ENCODE measurements at regions not wholly inside any gene's neighbourhood (a gene's known extent, or its start where the extent isn't known, plus 50 kb on each side); places are given as distances from the start of the nearest gene placed in this dataset.
"Not testable (repeated sequence)": the region's sequence is repeated elsewhere in the genome, so short reads cannot be mapped to it uniquely, and the experiment has no call there.

DNA sequence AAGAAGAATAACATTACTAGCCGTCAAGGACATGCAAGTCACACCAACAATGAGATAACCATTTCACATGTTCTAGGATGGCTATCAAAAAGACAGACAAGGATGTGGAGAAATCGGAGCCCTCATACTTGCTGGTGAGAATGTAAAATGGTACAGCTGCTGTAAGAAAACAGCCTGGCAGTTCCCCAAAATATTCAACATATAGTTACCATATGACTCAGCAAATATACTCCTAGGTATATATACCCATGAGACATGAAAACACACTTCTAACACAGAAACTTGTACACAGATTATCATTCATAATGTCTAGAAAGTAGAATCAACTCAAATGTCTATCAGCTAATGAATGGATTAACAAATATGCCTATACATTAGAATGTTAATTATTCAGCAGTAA lies 105.4 kb upstream of the PCAT7 start:
- no peak for DNase-seq (ENCODE audit: low read depth, low spot score)

GRCh38 chr9:94464790-94465189 lies 90.1 kb upstream of the PCAT7 start:
- DNase-seq (ENCODE audit: low read depth, low spot score): no peak
- H3K4me3 ChIP-seq (ENCODE audit: low read length): no peak overlapping the region

More for the DNA sequence above, 105.4 kb upstream of the PCAT7 start:
- H3K4me3 ChIP-seq (ENCODE audit: low read length): no peak overlapping the region

DNA sequence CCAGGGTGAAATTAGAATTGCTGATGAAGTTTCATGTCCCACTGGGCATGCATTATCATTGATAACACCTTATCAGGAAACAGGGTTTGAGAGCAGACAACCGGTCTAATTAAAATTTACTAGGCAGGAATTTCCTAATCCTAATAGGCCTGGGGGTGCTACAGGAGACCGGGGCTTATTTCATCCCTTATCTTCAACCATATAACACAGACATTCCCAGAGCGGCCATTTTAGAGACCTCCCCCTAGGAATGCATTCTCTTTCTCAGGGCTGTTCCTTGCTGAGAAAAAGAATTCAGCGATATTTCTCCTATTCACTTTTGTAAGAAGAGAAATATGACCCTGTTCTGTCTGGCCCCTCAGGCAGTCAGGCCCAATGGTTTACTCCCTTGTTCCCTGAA lies 82.8 kb upstream of the PCAT7 start:
- not testable (repeated sequence) for H3K4me3 ChIP-seq (ENCODE audit: low read length); DNase-seq (ENCODE audit: low read depth, low spot score)

DNA sequence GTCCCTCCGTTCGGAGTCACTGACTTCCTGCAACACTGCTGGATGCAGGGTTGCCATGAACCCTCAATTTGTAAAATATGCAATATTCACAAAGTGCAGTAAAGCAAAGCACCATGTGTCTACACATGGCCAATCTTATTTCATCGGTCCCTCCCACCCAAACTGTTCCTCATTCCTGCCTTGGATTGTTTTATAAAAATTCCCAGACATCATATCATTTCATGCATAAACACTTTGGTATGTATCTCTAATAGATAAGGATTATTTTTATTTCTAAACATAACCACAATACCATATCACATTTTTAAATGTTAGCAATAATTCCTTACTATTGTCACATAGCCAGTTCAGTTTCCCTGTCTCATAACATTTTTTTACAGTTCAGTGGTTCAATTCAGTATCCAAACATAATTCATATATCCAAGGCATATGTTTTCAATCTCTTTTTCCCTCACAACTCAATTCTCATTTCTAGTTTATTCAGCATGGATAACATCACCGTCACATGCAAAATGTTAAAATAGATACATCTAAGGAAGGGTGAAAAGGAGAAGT lies 82.0 kb upstream of the PCAT7 start:
- H3K4me3 ChIP-seq (ENCODE audit: low read length): no peak overlapping the region
- DNase-seq (ENCODE audit: low read depth, low spot score): no peak

DNA sequence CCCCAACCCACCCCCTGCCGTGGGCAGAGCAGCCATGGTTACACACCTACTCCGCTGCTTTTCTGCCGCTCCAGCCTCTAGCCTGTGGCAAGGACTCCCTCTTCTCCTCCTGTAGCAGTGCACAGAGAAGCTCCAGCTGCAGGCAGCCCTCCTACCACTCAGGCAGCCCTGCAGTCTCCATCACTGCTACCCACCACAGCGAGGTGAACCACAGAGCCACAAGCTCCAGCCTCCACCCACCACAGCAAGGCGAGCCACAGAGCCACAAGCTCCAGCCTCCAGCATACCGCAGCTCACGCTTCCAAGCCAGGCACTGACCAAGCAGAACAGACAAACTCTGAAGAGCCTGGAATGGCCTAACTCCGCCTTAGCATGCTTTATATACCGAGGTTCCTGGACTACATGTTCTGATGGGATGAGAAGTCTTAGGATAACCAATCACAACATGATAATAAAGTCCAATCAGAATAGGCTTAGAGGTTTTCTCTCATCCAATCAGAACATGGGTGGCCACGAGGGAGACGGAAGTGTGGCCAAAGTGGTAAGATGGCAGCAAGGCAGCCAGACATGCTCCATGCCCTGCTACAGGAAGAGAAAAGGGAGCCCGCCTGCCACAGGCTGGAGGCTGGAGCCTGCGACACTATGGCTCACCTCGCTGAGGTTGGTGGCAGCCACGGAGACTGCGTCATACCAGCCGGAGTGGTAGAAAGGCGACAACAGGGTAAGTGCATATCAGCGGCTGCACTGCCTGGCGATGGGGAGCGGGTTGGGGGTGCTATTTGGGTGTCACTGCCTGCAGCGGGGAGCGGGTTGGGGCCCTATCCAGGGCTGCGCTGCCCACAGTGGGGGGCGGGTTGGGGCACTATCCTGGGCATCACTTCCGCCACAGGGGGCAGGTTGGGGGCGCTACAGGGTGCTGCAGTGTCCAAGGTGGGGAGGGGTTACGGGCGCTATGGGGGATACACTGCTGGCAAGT lies 75.8 kb upstream of the PCAT7 start:
- no peak overlapping the region for H3K4me3 ChIP-seq (ENCODE audit: low read length)
- peak; percentile 20 for DNase-seq (ENCODE audit: low read depth, low spot score)

- no peak overlapping the region for H3K4me3 ChIP-seq (ENCODE audit: low read length)
- no peak for DNase-seq (ENCODE audit: low read depth, low spot score)
These were observed 75.1 kb upstream of the PCAT7 start for GRCh38 chr9:94479757-94480156.

DNA sequence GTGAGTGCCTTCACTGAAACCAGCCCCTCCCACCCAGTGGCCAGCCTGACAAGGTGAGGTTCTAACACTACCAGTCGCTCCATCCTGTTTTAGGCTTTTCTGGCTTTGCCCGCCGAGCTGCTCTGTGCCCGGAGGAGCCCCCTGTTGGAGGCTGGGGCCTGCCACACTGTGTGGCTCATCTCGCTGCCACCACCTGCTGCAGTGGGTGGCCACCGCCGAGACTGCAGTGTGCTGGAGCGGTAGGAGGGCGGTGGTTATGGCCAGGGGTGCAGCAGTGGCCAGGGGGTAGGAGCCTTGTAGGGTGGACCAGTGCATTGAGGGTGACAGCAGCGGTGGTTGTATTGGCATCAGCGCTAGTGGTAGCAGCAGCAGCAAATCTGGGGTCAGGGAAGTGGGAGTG lies 74.7 kb upstream of the PCAT7 start:
- no peak for DNase-seq (ENCODE audit: low read depth, low spot score)
- no peak overlapping the region for H3K4me3 ChIP-seq (ENCODE audit: low read length)

- DNase-seq (ENCODE audit: low read depth, low spot score): no peak
- no peak overlapping the region for H3K4me3 ChIP-seq (ENCODE audit: low read length)
These were observed 72.8 kb upstream of the PCAT7 start for GRCh38 chr9:94482110-94482509.

DNA sequence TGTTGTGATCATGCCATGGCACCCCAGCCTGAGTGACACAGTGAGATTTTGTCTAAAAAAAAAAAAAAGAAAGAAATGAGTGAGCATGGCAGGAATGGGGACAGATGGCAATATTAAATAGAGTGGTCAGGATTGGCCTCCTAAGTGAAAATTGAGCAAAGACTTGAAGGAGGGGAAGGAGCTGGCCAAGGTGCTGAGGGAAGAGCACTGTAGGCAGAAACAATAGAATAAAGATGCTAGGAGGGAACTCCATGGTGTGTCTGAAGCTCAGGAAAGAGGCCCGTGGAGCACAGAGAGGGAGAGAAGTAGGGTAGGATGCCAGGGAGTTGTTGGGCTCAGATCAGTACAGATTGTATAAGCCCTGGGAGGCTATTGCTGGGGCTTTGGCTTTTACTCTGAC lies 64.4 kb upstream of the PCAT7 start:
- H3K4me3 ChIP-seq (ENCODE audit: low read length): no peak overlapping the region
- DNase-seq (ENCODE audit: low read depth, low spot score): no peak

GRCh38 chr9:94492125-94492524 lies 62.8 kb upstream of the PCAT7 start:
- not testable (repeated sequence) for DNase-seq (ENCODE audit: low read depth, low spot score); H3K4me3 ChIP-seq (ENCODE audit: low read length)

DNA sequence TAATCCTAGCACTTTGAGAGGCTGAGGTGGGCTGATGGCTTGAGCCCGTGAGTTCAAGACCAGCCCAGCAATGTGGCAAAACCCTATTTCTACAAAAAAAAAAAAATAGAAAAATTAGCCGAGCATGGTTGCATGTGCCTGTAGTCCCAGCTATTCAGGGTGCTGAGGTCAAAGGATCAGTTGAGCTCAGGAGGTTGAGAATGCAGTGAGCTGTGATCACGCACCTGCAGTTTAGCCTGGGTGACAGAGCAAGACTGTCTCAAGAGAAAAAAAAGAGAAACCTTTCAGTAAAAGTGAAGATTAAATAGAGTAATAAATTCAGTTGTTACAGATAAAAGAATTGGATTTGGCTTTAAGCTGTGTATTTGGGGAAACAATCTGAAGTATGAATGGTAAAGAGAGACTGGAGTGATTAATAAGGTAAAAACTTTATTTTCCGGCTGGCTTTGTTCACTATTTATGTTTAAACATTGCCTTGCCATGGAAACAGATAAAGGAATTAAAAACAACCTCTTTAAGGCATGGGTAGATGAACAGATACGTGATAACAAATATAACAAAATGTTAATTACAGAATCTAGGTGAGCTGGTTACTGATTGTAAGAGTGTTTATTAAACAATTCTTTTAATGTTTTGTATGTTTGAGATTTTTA lies 56.0 kb upstream of the PCAT7 start:
- no peak for DNase-seq (ENCODE audit: low read depth, low spot score)
- no peak overlapping the region for H3K4me3 ChIP-seq (ENCODE audit: low read length)

- no peak for DNase-seq (ENCODE audit: low read depth, low spot score)
These were observed 50.5 kb upstream of the PCAT7 start for GRCh38 chr9:94504358-94504757.

More at GRCh38 chr9:94504358-94504757, 50.5 kb upstream of the PCAT7 start:
- H3K4me3 ChIP-seq (ENCODE audit: low read length): no peak overlapping the region

Data from Jurkat, Clone E6-1 (cell line).